GM23338 (cell line): ENCODE measurements at regions not wholly inside any gene's neighbourhood (a gene's known extent, or its start where the extent isn't known, plus 50 kb on each side); places are given as distances from the start of the nearest gene placed in this dataset.

Experiments
- ATAC-seq: fragments of 200-7000 bp; cut with Tn5 transposase; 3 replicates; pipeline ENCODE4 v1.9.1; 2020
- DNase-seq: peaks from one replicate; pipeline ENCODE4 v3.0.0-alpha.2; 2015; ENCODE audit warnings: low spot score
- H2AFZ ChIP-seq: fragments of 200-600 bp; sonication (generic); 2 replicates; pipeline ENCODE4 v1.8.0; 2016; ENCODE audit warnings: antibody characterized with exemption, mild to moderate bottlenecking, moderate library complexity
- H3F3A ChIP-seq: fragments of 200-600 bp; sonication (generic); replicated peaks from 2 replicates; pipeline ENCODE4 v1.8.0; 2017; ENCODE audit warnings: antibody characterized with exemption, mixed run types, low read depth
- H3K27ac ChIP-seq: fragments of 200-600 bp; sonication (generic); 2 replicates; pipeline ENCODE4 v1.6.1; 2016; ENCODE audit warnings: low read depth
- H3K27me3 ChIP-seq: fragments of 200-600 bp; sonication (generic); 2 replicates; pipeline ENCODE4 v1.8.0; 2016; ENCODE audit warnings: mild to moderate bottlenecking, mixed run types, moderate library complexity; ENCODE audit not compliant: insufficient read depth
- H3K36me3 ChIP-seq: fragments of 200-600 bp; sonication (generic); 2 replicates; pipeline ENCODE4 v1.8.0; 2016; ENCODE audit warnings: mild to moderate bottlenecking; ENCODE audit not compliant: insufficient read depth
- H3K4me1 ChIP-seq: fragments of 200-600 bp; sonication (generic); 2 replicates; pipeline ENCODE4 v1.8.0; 2016; ENCODE audit warnings: mild to moderate bottlenecking, moderate library complexity; ENCODE audit not compliant: insufficient read depth
- H3K4me2 ChIP-seq: fragments of 200-600 bp; sonication (generic); 2 replicates; pipeline ENCODE4 v1.7.1; 2017; ENCODE audit warnings: mixed run types
- H3K4me3 ChIP-seq: fragments of 200-600 bp; sonication (generic); 2 replicates; pipeline ENCODE4 v1.6.1; 2016; ENCODE audit warnings: mixed run types
- H3K79me2 ChIP-seq: fragments of 200-600 bp; sonication (generic); replicated peaks from 2 replicates; pipeline ENCODE4 v1.8.0; 2017; ENCODE audit warnings: mild to moderate bottlenecking; ENCODE audit not compliant: insufficient read depth
- H3K9me2 ChIP-seq: fragments of 200-600 bp; sonication (generic); 2 replicates; pipeline ENCODE4 v1.8.0; 2017; ENCODE audit not compliant: insufficient read depth
- H4K20me1 ChIP-seq: fragments of 200-600 bp; sonication (generic); replicated peaks from 2 replicates; pipeline ENCODE4 v1.8.0; 2017; ENCODE audit warnings: mild to moderate bottlenecking; ENCODE audit not compliant: insufficient read depth
- H3K27ac Mint-ChIP-seq: 2 replicates; pipeline ENCODE4 v1.8.0; 2020; ENCODE audit warnings: inconsistent platforms, mild to moderate bottlenecking, moderate library complexity, mixed read lengths
- H3K27me3 Mint-ChIP-seq: 3 replicates; pipeline ENCODE4 v1.8.0; 2022; ENCODE audit warnings: low read depth, mild to moderate bottlenecking, moderate library complexity, mixed read lengths, inconsistent platforms; ENCODE audit not compliant: insufficient read depth, poor library complexity
- H3K36me3 Mint-ChIP-seq: 3 replicates; pipeline ENCODE4 v1.8.0; 2021; ENCODE audit warnings: low read depth, mild to moderate bottlenecking, inconsistent platforms, moderate library complexity, mixed read lengths
- H3K4me1 Mint-ChIP-seq: 3 replicates; pipeline ENCODE4 v1.8.0; 2020; ENCODE audit warnings: mild to moderate bottlenecking, inconsistent platforms, mixed read lengths
- H3K4me3 Mint-ChIP-seq: 3 replicates; pipeline ENCODE4 v1.8.0; 2021; ENCODE audit warnings: moderate library complexity, mild to moderate bottlenecking, inconsistent platforms, mixed read lengths
- H3K9me3 Mint-ChIP-seq: 3 replicates; pipeline ENCODE4 v1.8.0; 2020; ENCODE audit warnings: moderate library complexity, mild to moderate bottlenecking, inconsistent platforms, mixed read lengths
- CREB1 ChIP-seq: fragments of 250-450 bp; sonication (Bioruptor Pico); IDR thresholded peaks from 2 replicates; pipeline ENCODE4 v1.5.0; 2020; ENCODE audit warnings: low read depth, mild to moderate bottlenecking, moderate library complexity
- CTCF ChIP-seq, 2 experiments: fragments of 200-600 bp in 1 of 2; sonication (generic) in 1 of 2; conservative IDR thresholded peaks; 2 replicates each; pipeline versions ENCODE4 v1.5.1 to v1.6.1; 2016 to 2017; ENCODE audit warnings: antibody characterized with exemption in 2 of 2, low read depth in 2 of 2, mild to moderate bottlenecking in 2 of 2, moderate library complexity in 1 of 2
- ETS1 ChIP-seq: IDR thresholded peaks from 2 replicates; pipeline ENCODE4 v1.6.1; 2016; ENCODE audit warnings: antibody characterized with exemption
- EZH2 ChIP-seq: fragments of 200-600 bp; sonication (generic); IDR thresholded peaks from one replicate; pipeline ENCODE4 v1.8.0; 2017; ENCODE audit warnings: antibody characterized with exemption, mild to moderate bottlenecking, low read depth; ENCODE audit not compliant: unreplicated experiment
- EZH2phosphoT487 ChIP-seq: fragments of 200-600 bp; sonication (generic); IDR thresholded peaks from one replicate; pipeline ENCODE4 v1.8.1; 2018; ENCODE audit warnings: antibody characterized with exemption; ENCODE audit not compliant: unreplicated experiment
- JUNB ChIP-seq: IDR thresholded peaks from one replicate; pipeline ENCODE4 v1.6.1; 2016; ENCODE audit warnings: antibody characterized with exemption; ENCODE audit not compliant: unreplicated experiment
- NANOG ChIP-seq: IDR thresholded peaks from 2 replicates; pipeline ENCODE4 v1.6.1; 2016; ENCODE audit warnings: antibody characterized with exemption, borderline replicate concordance
- POLR2AphosphoS5 ChIP-seq: IDR thresholded peaks from 2 replicates; pipeline ENCODE4 v1.6.1; 2016; ENCODE audit warnings: antibody characterized with exemption, low read depth
- REST ChIP-seq: IDR thresholded peaks from one replicate; pipeline ENCODE4 v1.6.1; 2018; ENCODE audit warnings: antibody characterized with exemption; ENCODE audit not compliant: unreplicated experiment
- STAT1 ChIP-seq: IDR thresholded peaks from one replicate; pipeline ENCODE4 v1.6.1; 2016; ENCODE audit warnings: antibody characterized with exemption; ENCODE audit not compliant: unreplicated experiment
- ZNF114 ChIP-seq: fragments of 250-450 bp; sonication (Bioruptor Pico); IDR thresholded peaks from 2 replicates; pipeline ENCODE4 v1.5.0; 2020; ENCODE audit warnings: mild to moderate bottlenecking, moderate library complexity
- ZNF331 ChIP-seq: fragments of 250-450 bp; sonication (Bioruptor Pico); IDR thresholded peaks from 2 replicates; pipeline ENCODE4 v1.5.0; 2020; ENCODE audit warnings: low read depth, mild to moderate bottlenecking, moderate library complexity

GRCh38 chr6:153938876-153939275, 100.2 kb upstream of the OPRM1 start:
- H3K27me3 ChIP-seq = no peaks in the 10 kb centered on the region
- Mint-ChIP-seq H3K4me3 (no peak overlapping the region), H3K36me3 (no peaks in the 10 kb centered on the region), H3K9me3 (no peaks in the 10 kb centered on the region; the same call in 2 of the 3 replicates), H3K27ac (no peak overlapping the region), H3K4me1 (peaks cover 2% of the 10 kb centered on the region; the same call in 1 of the 3 replicates), H3K27me3 (no peaks in the 10 kb centered on the region)
- no peak for ATAC-seq
- no peaks in the 10 kb centered on the region for H3K36me3 ChIP-seq
- no peaks in the 10 kb centered on the region for H4K20me1 ChIP-seq
- no peak overlapping the region for H3K4me2 ChIP-seq
- H3K9me2 ChIP-seq = 0 out of 2 replicates have a peak, but pooled peaks cover 2% of the 10 kb centered on the region
- no peak overlapping the region for H3K4me3 ChIP-seq
- H3K27ac ChIP-seq = no peak overlapping the region
- peaks cover 3% of the 10 kb centered on the region; the same call in 1 of the 2 replicates for H3K4me1 ChIP-seq
- no peaks in the 10 kb centered on the region for H3K79me2 ChIP-seq
- no peak overlapping the region for H2AFZ ChIP-seq
- no peak for TF ChIP-seq EZH2phosphoT487
- TF ChIP-seq POLR2AphosphoS5 = no peak
- H3F3A ChIP-seq = no peaks in the 10 kb centered on the region
- no peak for DNase-seq

GRCh38 chr6:153931431-153931830, 107.6 kb upstream of the OPRM1 start:
- ATAC-seq (no peak), DNase-seq (no peak)
- H4K20me1 ChIP-seq = no peaks in the 10 kb centered on the region
- no peaks in the 10 kb centered on the region for H3K79me2 ChIP-seq
- no peaks in the 10 kb centered on the region for H3F3A ChIP-seq
- H3K4me1 ChIP-seq = no peaks in the 10 kb centered on the region
- H3K36me3 Mint-ChIP-seq = no peaks in the 10 kb centered on the region
- H3K4me3 ChIP-seq = no peak overlapping the region
- no peak overlapping the region for H3K4me2 ChIP-seq
- H3K9me2 ChIP-seq = 0 out of 2 replicates have a peak, but pooled peaks cover 2% of the 10 kb centered on the region
- H3K36me3 ChIP-seq = no peaks in the 10 kb centered on the region
- H3K27ac ChIP-seq = no peak overlapping the region
- no peaks in the 10 kb centered on the region for H3K27me3 ChIP-seq
- no peaks in the 10 kb centered on the region for H3K4me1 Mint-ChIP-seq
- no peak overlapping the region for H2AFZ ChIP-seq
- no peaks in the 10 kb centered on the region for H3K27me3 Mint-ChIP-seq
- no peak overlapping the region for H3K4me3 Mint-ChIP-seq
- H3K27ac Mint-ChIP-seq = no peak overlapping the region
- no peaks in the 10 kb centered on the region; the same call in 1 of the 3 replicates for H3K9me3 Mint-ChIP-seq
- TF ChIP-seq CTCF (conservative IDR thresholded peaks at IDR 0.05; ENCODE audit: low read depth in 2 of 2) (no peak), EZH2phosphoT487 (no peak), STAT1 (no peak), ZNF114 (no peak), CREB1 (CRISPR knock-in tag) (no peak), JUNB (no peak), EZH2 (no peak), ETS1 (no peak), REST (no peak), POLR2AphosphoS5 (no peak), NANOG (no peak), ZNF331 (CRISPR knock-in tag) (no peak)
